ENCODE measurements at regions not wholly inside any gene's neighbourhood (a gene's known extent, or its start where the extent isn't known, plus 50 kb on each side); places are given as distances from the start of the nearest gene placed in this dataset.

DNA sequence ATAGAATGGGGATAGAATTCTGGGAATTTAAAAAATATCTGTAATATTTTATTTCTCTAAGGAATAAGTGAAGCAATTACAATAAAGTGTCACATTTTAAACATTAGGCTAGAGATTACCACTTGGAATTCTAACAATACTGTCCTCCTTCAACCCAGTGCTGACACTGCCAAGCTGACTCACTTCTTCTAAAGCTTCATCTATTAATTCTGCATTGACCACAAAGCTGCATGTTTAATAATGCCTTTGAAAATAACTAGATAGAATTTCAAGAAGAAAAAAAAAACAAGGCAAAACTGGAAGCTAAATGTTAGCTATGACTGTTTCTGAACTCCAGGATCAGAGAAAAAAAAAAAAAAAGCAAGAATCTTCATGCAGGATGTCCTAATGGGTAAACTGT, 970.7 kb upstream of the FBXO33 start:
- Histone ChIP-seq H3K27ac (no peak overlapping the region), H3K27me3 (no peaks in the 10 kb centered on the region), H3K9me3 (peaks cover 0 to 2% (median 0%) of the 10 kb centered on the region in 4 donors), H3K36me3 (no peaks in the 10 kb centered on the region), H3K4me3 (no peak overlapping the region), H3K4me1 (no peaks in the 10 kb centered on the region)
- TF ChIP-seq EP300 (IDR thresholded peaks at IDR 0.05) (no peak), POLR2A (IDR thresholded peaks at IDR 0.05) (no peak)
- TF ChIP-seq, protein P1, sequence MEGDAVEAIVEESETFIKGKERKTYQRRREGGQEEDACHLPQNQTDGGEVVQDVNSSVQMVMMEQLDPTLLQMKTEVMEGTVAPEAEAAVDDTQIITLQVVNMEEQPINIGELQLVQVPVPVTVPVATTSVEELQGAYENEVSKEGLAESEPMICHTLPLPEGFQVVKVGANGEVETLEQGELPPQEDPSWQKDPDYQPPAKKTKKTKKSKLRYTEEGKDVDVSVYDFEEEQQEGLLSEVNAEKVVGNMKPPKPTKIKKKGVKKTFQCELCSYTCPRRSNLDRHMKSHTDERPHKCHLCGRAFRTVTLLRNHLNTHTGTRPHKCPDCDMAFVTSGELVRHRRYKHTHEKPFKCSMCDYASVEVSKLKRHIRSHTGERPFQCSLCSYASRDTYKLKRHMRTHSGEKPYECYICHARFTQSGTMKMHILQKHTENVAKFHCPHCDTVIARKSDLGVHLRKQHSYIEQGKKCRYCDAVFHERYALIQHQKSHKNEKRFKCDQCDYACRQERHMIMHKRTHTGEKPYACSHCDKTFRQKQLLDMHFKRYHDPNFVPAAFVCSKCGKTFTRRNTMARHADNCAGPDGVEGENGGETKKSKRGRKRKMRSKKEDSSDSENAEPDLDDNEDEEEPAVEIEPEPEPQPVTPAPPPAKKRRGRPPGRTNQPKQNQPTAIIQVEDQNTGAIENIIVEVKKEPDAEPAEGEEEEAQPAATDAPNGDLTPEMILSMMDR (IDR thresholded peaks at IDR 0.05) = no peak
- no peak for DNase-seq (ENCODE audit: low spot score in 2 of 2)

DNA sequence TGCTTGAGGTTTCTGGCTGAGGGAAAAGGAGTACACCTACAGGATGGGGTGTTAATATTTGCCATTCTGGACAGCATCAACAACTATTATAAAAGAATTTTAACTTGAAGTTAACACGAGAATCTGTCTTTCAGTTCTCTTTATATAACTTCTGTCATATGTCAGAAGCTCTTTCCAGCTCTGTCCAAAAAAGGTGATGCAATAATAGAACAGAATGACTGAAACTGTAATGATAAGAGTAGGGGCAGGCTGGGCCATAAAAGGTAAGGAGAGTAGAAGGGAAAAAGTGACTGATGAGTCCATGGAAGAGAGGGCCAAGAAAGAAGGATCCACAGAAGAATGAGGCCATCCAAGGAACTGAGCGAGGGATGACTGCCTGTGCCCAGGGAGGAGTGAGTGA, 966.7 kb upstream of the FBXO33 start:
- Histone ChIP-seq H3K36me3 (no peaks in the 10 kb centered on the region), H3K4me1 (no peaks in the 10 kb centered on the region), H3K27ac (no peak overlapping the region), H3K4me3 (no peak overlapping the region), H3K9me3 (no peaks in the 10 kb centered on the region), H3K27me3 (no peaks in the 10 kb centered on the region)
- DNase-seq (ENCODE audit: low spot score in 2 of 2) = no peak
- WGBS, 2 donors = 85 to 92% methylated on average over 2 of the region's 2 CpGs
- no peak for TF ChIP-seq EP300 (IDR thresholded peaks at IDR 0.05)
- TF ChIP-seq POLR2A (IDR thresholded peaks at IDR 0.05) = no peak
- TF ChIP-seq, protein P1 (IDR thresholded peaks at IDR 0.05) = no peak

DNA sequence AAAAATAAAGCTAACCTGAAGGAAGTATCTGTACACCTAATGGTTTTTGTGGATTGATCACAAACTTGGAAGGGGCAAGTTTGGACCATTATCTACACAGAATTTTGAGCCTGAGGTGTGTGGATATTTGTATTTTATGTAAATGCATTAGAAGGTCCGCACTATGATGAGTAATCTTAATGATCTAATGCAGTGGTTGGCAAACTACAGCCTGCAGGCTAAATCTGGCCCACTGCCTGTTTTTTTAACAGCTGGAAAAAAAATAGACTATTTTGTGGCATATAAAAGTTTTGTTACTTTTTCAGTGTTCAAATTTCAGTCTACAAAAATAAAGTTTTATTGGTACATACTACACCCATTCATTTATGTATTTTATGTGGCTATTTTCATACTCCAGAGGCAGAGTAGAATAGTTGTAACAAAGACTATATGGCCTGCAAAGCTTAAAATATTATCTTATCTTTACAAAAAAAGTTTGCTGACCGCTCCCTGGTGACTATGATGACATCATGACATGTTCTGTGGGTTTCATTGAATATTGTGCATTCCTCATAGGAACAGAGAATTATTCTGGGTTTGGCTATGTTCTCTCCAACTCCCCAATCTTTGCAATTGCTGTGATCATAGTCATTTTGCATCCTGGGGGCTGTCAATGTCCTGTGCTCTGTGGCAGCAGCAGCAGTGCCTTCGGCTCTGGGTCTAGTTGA, 962.6 kb upstream of the FBXO33 start:
- no peaks in the 10 kb centered on the region for H3K27me3 ChIP-seq
- H3K4me3 ChIP-seq = no peak overlapping the region
- no peak overlapping the region for H3K27ac ChIP-seq
- no peak for DNase-seq (ENCODE audit: low spot score in 2 of 2)
- TF ChIP-seq, protein P1 (IDR thresholded peaks at IDR 0.05) = no peak
- no peak for TF ChIP-seq POLR2A (IDR thresholded peaks at IDR 0.05)
- 65 to 72% methylated on average over 3 of the region's 3 CpGs for WGBS, 2 donors
- no peaks in the 10 kb centered on the region for H3K4me1 ChIP-seq
- H3K9me3 ChIP-seq = no peaks in the 10 kb centered on the region
- H3K36me3 ChIP-seq = no peaks in the 10 kb centered on the region

DNA sequence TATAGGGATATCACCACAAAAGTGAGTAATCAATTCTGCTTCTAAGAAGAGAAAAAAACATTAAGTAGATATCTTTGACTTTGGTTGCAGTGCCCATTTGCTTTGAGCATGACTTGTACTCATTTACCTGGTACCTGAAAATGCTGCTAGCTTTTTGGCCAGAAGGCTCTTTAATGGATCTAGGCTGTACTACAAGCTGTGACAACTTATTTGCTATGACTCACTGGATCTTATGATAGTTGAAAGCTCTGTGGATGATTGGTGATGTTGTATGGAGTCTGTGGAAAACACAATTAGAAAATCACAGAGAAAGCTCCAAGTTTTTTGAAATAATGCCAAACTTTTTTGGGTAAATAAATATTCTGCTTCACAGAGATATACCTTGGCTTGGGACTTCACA, 960.9 kb upstream of the FBXO33 start:
- Histone ChIP-seq H3K27ac (no peak overlapping the region), H3K4me1 (no peaks in the 10 kb centered on the region), H3K27me3 (no peaks in the 10 kb centered on the region), H3K4me3 (no peak overlapping the region), H3K9me3 (no peaks in the 10 kb centered on the region), H3K36me3 (no peaks in the 10 kb centered on the region)
- DNase-seq (ENCODE audit: low spot score in 2 of 2) = no peak
- TF ChIP-seq, protein P1 (IDR thresholded peaks at IDR 0.05) = no peak
- no peak for TF ChIP-seq POLR2A (IDR thresholded peaks at IDR 0.05)
- no peak for TF ChIP-seq EP300 (IDR thresholded peaks at IDR 0.05)

DNA sequence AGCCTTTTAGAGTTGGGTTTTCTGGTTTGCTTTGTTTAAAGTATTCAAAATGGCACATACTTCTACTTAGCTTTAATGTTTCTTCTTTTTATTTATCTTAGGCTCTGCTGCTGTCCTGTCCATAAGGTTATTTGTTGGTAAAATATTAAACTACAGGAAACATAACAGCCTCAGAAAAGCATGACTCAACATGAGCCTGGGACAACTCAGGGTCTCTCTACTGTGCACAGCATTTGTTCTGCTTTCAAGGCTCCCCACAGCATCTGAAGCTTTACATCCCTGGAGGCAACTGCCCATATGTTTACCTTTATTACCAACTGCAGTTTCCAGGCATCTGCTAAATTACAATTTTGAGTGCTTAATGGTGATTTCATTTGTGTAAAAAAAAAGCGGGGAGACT, 954.2 kb upstream of the FBXO33 start:
- WGBS, 2 donors = 64 to 96% methylated on average over 1 of the region's 1 CpG
- H3K27ac ChIP-seq = no peak overlapping the region
- no peaks in the 10 kb centered on the region for H3K4me1 ChIP-seq
- no peak for TF ChIP-seq EP300 (IDR thresholded peaks at IDR 0.05)
- TF ChIP-seq POLR2A (IDR thresholded peaks at IDR 0.05) = no peak
- TF ChIP-seq, protein P1 (IDR thresholded peaks at IDR 0.05) = no peak
- H3K4me3 ChIP-seq = no peak overlapping the region
- DNase-seq (ENCODE audit: low spot score in 2 of 2) = no peak
- H3K9me3 ChIP-seq = no peaks in the 10 kb centered on the region
- no peaks in the 10 kb centered on the region for H3K27me3 ChIP-seq
- H3K36me3 ChIP-seq = no peaks in the 10 kb centered on the region
